Ishikawa (cell line): ENCODE measurements at regions not wholly inside any gene's neighbourhood (a gene's known extent, or its start where the extent isn't known, plus 50 kb on each side); places are given as distances from the start of the nearest gene placed in this dataset.

Source experiments
- CEBPB ChIP-seq: IDR thresholded peaks from 2 replicates; pipeline ENCODE4 v1.6.1; 2012
- CREB1 ChIP-seq: IDR thresholded peaks from 2 replicates; pipeline ENCODE4 v1.6.1; 2012; ENCODE audit warnings: low read depth
- EGR1 ChIP-seq: IDR thresholded peaks from 2 replicates; pipeline ENCODE4 v1.6.1; 2012
- EP300 ChIP-seq: IDR thresholded peaks from 2 replicates; pipeline ENCODE4 v1.6.1; 2012; ENCODE audit warnings: borderline replicate concordance
- FOXM1 ChIP-seq: IDR thresholded peaks from 2 replicates; pipeline ENCODE4 v1.6.1; 2012; ENCODE audit warnings: low read depth, borderline replicate concordance
- NFIC ChIP-seq: IDR thresholded peaks from 2 replicates; pipeline ENCODE4 v1.6.1; 2012
- RAD21 ChIP-seq: IDR thresholded peaks from 2 replicates; pipeline ENCODE4 v1.6.1; 2012; ENCODE audit warnings: low read depth
- TAF1 ChIP-seq: IDR thresholded peaks from 2 replicates; pipeline ENCODE4 v1.6.1; 2012; ENCODE audit warnings: low read depth, mild to moderate bottlenecking
- TCF12 ChIP-seq: IDR thresholded peaks from 2 replicates; pipeline ENCODE4 v1.6.1; 2012; ENCODE audit warnings: low read depth
- TEAD4 ChIP-seq: IDR thresholded peaks from 2 replicates; pipeline ENCODE4 v1.6.1; 2012
- YY1 ChIP-seq: IDR thresholded peaks from 2 replicates; pipeline ENCODE4 v1.6.1; 2012; ENCODE audit warnings: low read depth
- ZBTB7A ChIP-seq: IDR thresholded peaks from 2 replicates; pipeline ENCODE4 v1.6.1; 2012; ENCODE audit warnings: low read depth
- TF ChIP-seq, protein P1 (sequence below): IDR thresholded peaks from 2 replicates; pipeline ENCODE4 v1.6.1; 2012
- TF ChIP-seq, protein P2 (sequence below): IDR thresholded peaks from 2 replicates; pipeline ENCODE4 v1.6.1; 2012; ENCODE audit warnings: low read depth, mild to moderate bottlenecking
- TF ChIP-seq, protein P3 (sequence below): IDR thresholded peaks from 2 replicates; pipeline ENCODE4 v1.6.1; 2012

DNA sequence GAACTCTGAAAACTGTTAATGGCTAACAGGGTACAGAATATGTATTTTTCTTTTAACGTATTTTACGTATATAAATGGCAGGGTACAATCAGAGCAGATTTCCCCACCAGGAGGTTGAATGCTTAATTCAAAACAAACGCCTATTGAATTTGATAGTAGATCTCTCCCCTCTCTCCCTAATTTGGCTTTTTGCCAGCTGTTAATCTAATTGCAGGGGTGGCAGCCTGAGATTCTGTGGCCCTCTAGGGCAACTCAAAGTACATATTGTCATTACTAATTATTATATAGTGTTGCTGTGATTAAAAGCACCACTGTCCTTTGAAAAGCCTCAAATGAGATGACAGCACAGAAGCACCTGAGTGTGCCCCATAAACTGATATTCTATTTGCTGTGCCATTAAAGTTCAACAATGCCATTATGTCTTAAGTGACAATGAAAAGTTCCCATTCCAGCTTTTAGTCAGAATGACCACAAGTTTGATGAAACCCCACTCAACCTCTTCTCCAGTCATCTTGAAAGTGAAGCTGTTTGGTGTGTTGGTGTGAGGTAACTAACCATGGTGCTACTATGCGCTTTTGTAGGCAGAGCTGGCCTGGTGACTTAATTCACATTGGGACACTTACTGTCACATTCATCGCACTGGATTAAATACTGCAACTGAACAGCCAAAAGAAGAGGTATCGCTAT lies 351.4 kb downstream of the KCNRG start:
- TF ChIP-seq TAF1 (no peak), ZBTB7A (no peak), TEAD4 (no peak), EP300 (no peak), CEBPB (no peak), NFIC (no peak), EGR1 (no peak), CREB1 (no peak)
- TF ChIP-seq, protein P1, sequence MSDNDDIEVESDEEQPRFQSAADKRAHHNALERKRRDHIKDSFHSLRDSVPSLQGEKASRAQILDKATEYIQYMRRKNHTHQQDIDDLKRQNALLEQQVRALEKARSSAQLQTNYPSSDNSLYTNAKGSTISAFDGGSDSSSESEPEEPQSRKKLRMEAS: no peak
- TF ChIP-seq, protein P2, sequence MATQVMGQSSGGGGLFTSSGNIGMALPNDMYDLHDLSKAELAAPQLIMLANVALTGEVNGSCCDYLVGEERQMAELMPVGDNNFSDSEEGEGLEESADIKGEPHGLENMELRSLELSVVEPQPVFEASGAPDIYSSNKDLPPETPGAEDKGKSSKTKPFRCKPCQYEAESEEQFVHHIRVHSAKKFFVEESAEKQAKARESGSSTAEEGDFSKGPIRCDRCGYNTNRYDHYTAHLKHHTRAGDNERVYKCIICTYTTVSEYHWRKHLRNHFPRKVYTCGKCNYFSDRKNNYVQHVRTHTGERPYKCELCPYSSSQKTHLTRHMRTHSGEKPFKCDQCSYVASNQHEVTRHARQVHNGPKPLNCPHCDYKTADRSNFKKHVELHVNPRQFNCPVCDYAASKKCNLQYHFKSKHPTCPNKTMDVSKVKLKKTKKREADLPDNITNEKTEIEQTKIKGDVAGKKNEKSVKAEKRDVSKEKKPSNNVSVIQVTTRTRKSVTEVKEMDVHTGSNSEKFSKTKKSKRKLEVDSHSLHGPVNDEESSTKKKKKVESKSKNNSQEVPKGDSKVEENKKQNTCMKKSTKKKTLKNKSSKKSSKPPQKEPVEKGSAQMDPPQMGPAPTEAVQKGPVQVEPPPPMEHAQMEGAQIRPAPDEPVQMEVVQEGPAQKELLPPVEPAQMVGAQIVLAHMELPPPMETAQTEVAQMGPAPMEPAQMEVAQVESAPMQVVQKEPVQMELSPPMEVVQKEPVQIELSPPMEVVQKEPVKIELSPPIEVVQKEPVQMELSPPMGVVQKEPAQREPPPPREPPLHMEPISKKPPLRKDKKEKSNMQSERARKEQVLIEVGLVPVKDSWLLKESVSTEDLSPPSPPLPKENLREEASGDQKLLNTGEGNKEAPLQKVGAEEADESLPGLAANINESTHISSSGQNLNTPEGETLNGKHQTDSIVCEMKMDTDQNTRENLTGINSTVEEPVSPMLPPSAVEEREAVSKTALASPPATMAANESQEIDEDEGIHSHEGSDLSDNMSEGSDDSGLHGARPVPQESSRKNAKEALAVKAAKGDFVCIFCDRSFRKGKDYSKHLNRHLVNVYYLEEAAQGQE: no peak
- TF ChIP-seq, protein P3, sequence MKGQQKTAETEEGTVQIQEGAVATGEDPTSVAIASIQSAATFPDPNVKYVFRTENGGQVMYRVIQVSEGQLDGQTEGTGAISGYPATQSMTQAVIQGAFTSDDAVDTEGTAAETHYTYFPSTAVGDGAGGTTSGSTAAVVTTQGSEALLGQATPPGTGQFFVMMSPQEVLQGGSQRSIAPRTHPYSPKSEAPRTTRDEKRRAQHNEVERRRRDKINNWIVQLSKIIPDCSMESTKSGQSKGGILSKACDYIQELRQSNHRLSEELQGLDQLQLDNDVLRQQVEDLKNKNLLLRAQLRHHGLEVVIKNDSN: no peak

DNA sequence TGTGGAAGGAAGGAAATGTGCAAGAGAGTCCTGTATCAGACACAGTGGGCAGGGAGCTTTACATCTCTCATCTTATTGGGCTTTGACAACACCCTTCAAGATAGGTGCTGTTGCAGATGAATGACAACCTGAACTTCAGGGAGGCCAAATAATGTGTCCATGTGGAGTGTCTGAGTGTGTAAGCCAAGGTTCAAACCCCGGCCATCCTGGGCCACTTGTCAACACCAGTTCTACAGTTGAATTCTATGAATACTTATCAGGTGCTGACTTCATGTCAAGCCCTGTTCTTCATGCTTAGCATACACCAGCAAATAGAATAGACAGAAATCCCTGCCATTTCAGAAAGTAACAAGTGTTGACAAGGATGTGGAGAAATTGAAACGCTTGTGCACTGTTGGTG lies 354.4 kb downstream of the KCNRG start:
- TF ChIP-seq TCF12: no peak
- TF ChIP-seq TAF1: no peak
- no peak for TF ChIP-seq NFIC
- no peak for TF ChIP-seq CEBPB
- TF ChIP-seq, protein P2: no peak
- no peak for TF ChIP-seq EGR1
- TF ChIP-seq ZBTB7A: no peak
- no peak for TF ChIP-seq FOXM1
- no peak for TF ChIP-seq EP300
- TF ChIP-seq, protein P1: no peak

DNA sequence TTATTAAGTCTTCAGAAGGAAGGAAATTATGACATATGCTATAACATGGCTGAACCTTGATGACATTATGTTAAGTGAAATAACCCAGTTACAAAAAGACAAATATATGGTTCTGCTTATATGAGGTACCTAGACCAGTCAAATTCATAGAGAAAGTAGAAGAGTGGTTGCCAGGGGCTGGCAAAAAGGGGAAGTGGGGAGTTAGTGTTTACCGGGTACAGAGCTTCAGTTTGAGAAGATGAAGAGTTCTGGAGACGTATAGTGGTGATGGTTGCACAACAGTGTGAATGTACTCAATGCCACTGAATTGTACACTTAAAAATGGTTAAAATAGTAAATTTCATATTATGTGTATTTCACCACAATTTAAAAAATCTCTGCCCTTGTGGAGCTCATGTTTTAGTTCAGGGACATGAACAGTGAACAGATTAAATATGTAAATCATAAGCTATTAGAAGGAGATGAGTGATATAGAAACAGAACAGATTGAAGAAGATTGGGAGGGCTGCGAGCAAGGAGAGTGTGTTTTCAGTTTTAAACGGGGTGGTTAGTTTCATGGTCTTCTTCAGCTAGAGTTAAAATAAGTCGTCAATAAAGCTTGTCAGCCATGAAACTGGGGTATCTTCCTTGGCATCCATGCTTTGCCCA lies 355.2 kb downstream of the KCNRG start:
- TF ChIP-seq, protein P1: no peak
- TF ChIP-seq ZBTB7A (no peak), FOXM1 (no peak), CREB1 (no peak), TAF1 (no peak), YY1 (no peak), RAD21 (no peak), TCF12 (no peak), NFIC (no peak), EGR1 (no peak), CEBPB (no peak), TEAD4 (no peak), EP300 (no peak)
- TF ChIP-seq, protein P3: no peak
- TF ChIP-seq, protein P2: no peak

DNA sequence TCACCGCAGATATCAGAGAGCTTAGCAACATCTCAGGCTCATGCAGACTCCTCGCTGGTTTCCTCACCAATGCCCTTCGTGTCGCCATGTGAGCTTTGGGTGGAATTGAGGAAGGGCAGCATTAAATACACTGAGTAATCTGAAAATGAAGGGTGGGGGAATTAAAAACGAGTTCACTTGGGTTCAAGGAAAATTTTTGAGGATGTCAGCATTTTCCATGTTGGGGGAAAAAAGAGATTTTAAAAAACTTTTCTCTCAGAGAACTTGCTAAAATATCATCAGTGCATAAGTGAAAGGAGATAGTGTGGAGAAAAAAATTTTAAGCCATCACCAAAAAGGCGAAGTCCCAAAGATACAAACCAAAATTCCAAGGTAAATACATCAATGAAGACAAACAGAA lies 359.3 kb downstream of the KCNRG start:
- TF ChIP-seq TAF1 (no peak), RAD21 (no peak), FOXM1 (no peak), YY1 (no peak), TCF12 (no peak), TEAD4 (no peak), EGR1 (no peak), CEBPB (no peak), EP300 (no peak), CREB1 (no peak), NFIC (no peak), ZBTB7A (no peak)
- TF ChIP-seq, protein P3: no peak
- TF ChIP-seq, protein P1: no peak
- TF ChIP-seq, protein P2: no peak
